HCT116 (cell line): ENCODE measurements at regions not wholly inside any gene's neighbourhood (a gene's known extent, or its start where the extent isn't known, plus 50 kb on each side); places are given as distances from the start of the nearest gene placed in this dataset.

Experiments
- ATAC-seq: fragments of 200-7000 bp; cut with Tn5 transposase; 2 replicates; pipeline ENCODE4 v1.9.1; 2020; ENCODE audit warnings: mild to moderate bottlenecking, moderate library complexity
- BruUV-seq: library from RNA; stranded (reverse); fragments of 400-500 nt; replicated peaks from 2 replicates; lab custom pipeline; 2021; lab: Mats Ljungman, UMichigan
- CTCF ChIA-PET: fragments of 300-600 bp; sonication (Branson Sonifier 250); formaldehyde crosslinking; loops from one replicate; lab custom pipeline; 2021; ENCODE audit warnings: antibody characterized with exemption; lab: Charles Lee
- POLR2A ChIA-PET: fragments of 300-600, 350-600 bp; sonication (Branson Sonifier 250); formaldehyde crosslinking; loops from one replicate; lab custom pipeline; 2021; ENCODE audit warnings: antibody characterized with exemption; lab: Charles Lee
- RAD21 ChIA-PET, 2 experiments: fragments of 300-600 bp; sonication (Branson Sonifier 250); formaldehyde crosslinking; loops; one replicate each; lab custom pipeline; 2023; ENCODE audit warnings: low total read pairs in 2 of 2; ENCODE audit not compliant: uncharacterized antibody in 2 of 2, unreplicated experiment in 2 of 2, low non-redundant PET in 1 of 2; lab: Charles Lee
- DNase-seq: peaks from one replicate; pipeline ENCODE4 v3.0.0-alpha.2; 2010; ENCODE audit warnings: low read depth, low spot score
- H2AFZ ChIP-seq: fragments of 200-600 bp; shearing (Covaris generic), sonication (generic); 2 replicates; pipeline ENCODE4 v1.6.1; 2017; ENCODE audit warnings: low read depth, mixed run types, mixed read lengths, antibody characterized with exemption, low read length; ENCODE audit not compliant: poor library complexity, severe bottlenecking
- H3K27ac ChIP-seq: 2 replicates; pipeline ENCODE4 v1.5.1; 2012; ENCODE audit warnings: low read depth, low read length
- H3K27me3 ChIP-seq: fragments of 200-600 bp; sonication (generic); 2 replicates; pipeline ENCODE4 v1.6.1; 2016; ENCODE audit warnings: mixed run types, low read length, mixed read lengths; ENCODE audit not compliant: insufficient read depth
- H3K36me3 ChIP-seq, 2 experiments: fragments of 200-500 bp in 1 of 2; fragments of 200-600 bp in 1 of 2; sonication (Bioruptor generic) in 1 of 2; sonication (generic) in 1 of 2; 2 replicates each; pipeline versions ENCODE4 v1.5.1 to v1.6.1; 2014 to 2016; ENCODE audit warnings: low read length in 2 of 2, inconsistent platforms in 1 of 2, mixed read lengths in 1 of 2, mixed run types in 1 of 2; ENCODE audit not compliant: insufficient read depth in 2 of 2, control insufficient read depth in 1 of 2
- H3K4me1 ChIP-seq, 2 experiments: fragments of 200-600 bp in 1 of 2; sonication (generic) in 1 of 2; 2 replicates each; pipeline versions ENCODE4 v1.5.1 to v1.6.1; 2012 to 2017; ENCODE audit warnings: low read length in 2 of 2, inconsistent platforms in 1 of 2, mild to moderate bottlenecking in 1 of 2, mixed read lengths in 1 of 2, mixed run types in 1 of 2, moderate library complexity in 1 of 2; ENCODE audit not compliant: insufficient read depth in 2 of 2, control insufficient read depth in 1 of 2
- H3K4me2 ChIP-seq: fragments of 200-600 bp; sonication (generic); 2 replicates; pipeline ENCODE4 v1.6.1; 2017; ENCODE audit warnings: mixed run types, low read length, mixed read lengths
- H3K4me3 ChIP-seq, 2 experiments: fragments of 200-600 bp in 1 of 2; sonication (generic) in 1 of 2; replicated peaks in 1 of 2; 2 replicates each; pipeline ENCODE4 v1.5.1; 2011 to 2016; ENCODE audit warnings: low read length in 2 of 2, control low read depth in 1 of 2, low read depth in 1 of 2, mild to moderate bottlenecking in 1 of 2, mixed read lengths in 1 of 2, mixed run types in 1 of 2
- H3K79me2 ChIP-seq: fragments of 200-600 bp; sonication (generic); 2 replicates; pipeline ENCODE4 v1.6.1; 2017; ENCODE audit warnings: mild to moderate bottlenecking, mixed run types, low read length, moderate library complexity, mixed read lengths; ENCODE audit not compliant: insufficient read depth
- H3K9ac ChIP-seq: fragments of 200-600 bp; sonication (generic); 2 replicates; pipeline ENCODE4 v1.6.1; 2016; ENCODE audit warnings: low read length, mixed read lengths
- H3K9me2 ChIP-seq: fragments of 200-600 bp; sonication (generic), shearing (Covaris generic); 2 replicates; pipeline ENCODE4 v1.6.1; 2017; ENCODE audit warnings: mixed run types, mild to moderate bottlenecking, moderate library complexity; ENCODE audit not compliant: insufficient read depth
- H3K9me3 ChIP-seq, 2 experiments: fragments of 200-500 bp in 1 of 2; fragments of 200-600 bp in 1 of 2; sonication (Bioruptor generic) in 1 of 2; sonication (generic) in 1 of 2; 2 replicates each; pipeline ENCODE4 v1.6.1; 2014 to 2017; ENCODE audit warnings: low read length in 2 of 2, mixed read lengths in 2 of 2, inconsistent platforms in 1 of 2, low read depth in 1 of 2, mild to moderate bottlenecking in 1 of 2, mixed run types in 1 of 2, moderate library complexity in 1 of 2; ENCODE audit not compliant: control insufficient read depth in 1 of 2, insufficient read depth in 1 of 2
- H4K20me1 ChIP-seq: fragments of 200-600 bp; sonication (generic), shearing (Covaris generic); 2 replicates; pipeline ENCODE4 v1.6.1; 2017; ENCODE audit warnings: mixed run types, mild to moderate bottlenecking, moderate library complexity; ENCODE audit not compliant: insufficient read depth
- CEBPB ChIP-seq: IDR thresholded peaks from 2 replicates; pipeline ENCODE4 v1.6.1; 2012; ENCODE audit warnings: low read depth
- EGR1 ChIP-seq: IDR thresholded peaks from 2 replicates; pipeline ENCODE4 v1.6.1; 2012; ENCODE audit warnings: low read depth
- ELF1 ChIP-seq: IDR thresholded peaks from 2 replicates; pipeline ENCODE4 v1.6.1; 2012; ENCODE audit warnings: low read depth, borderline replicate concordance
- EZH2 ChIP-seq: fragments of 200-600 bp; sonication (generic); IDR thresholded peaks from 2 replicates; pipeline ENCODE4 v1.6.1; 2017; ENCODE audit warnings: antibody characterized with exemption, mixed run types
- JUND ChIP-seq: IDR thresholded peaks from 2 replicates; pipeline ENCODE4 v1.6.1; 2012
- POLR2AphosphoS5 ChIP-seq: IDR thresholded peaks from 2 replicates; pipeline ENCODE4 v1.6.1; 2011; ENCODE audit warnings: mild to moderate bottlenecking, low read depth, low read length, moderate library complexity
- SRF ChIP-seq: IDR thresholded peaks from 2 replicates; pipeline ENCODE4 v1.6.1; 2012; ENCODE audit warnings: low read depth
- ZFX ChIP-seq: fragments of 450-650 bp; IDR thresholded peaks from 2 replicates; pipeline ENCODE4 v1.6.1; 2017
- ZNF274 ChIP-seq: fragments of 200-500 bp; sonication (Bioruptor generic); IDR thresholded peaks from 2 replicates; pipeline ENCODE4 v1.6.1; 2014; ENCODE audit warnings: mild to moderate bottlenecking, low read depth, low read length, inconsistent platforms
- intact Hi-C: fragments of 100-400 bp; cut with micrococcal nuclease; formaldehyde crosslinking; loops from 2 replicates; pipeline ENCODE4 v1.10.0; 2022
- TF ChIP-seq, protein P1 (sequence below): IDR thresholded peaks from 2 replicates; pipeline ENCODE4 v1.6.1; 2012
- TF ChIP-seq, protein P2 (sequence below): IDR thresholded peaks from 2 replicates; pipeline ENCODE4 v1.6.1; 2011; ENCODE audit warnings: mild to moderate bottlenecking, low read length, moderate library complexity; ENCODE audit not compliant: insufficient replicate concordance; ENCODE audit errors: extremely low read depth
- TF ChIP-seq, protein P3 (sequence below): IDR thresholded peaks from 2 replicates; pipeline ENCODE4 v1.6.1; 2012; ENCODE audit warnings: low read depth

DNA sequence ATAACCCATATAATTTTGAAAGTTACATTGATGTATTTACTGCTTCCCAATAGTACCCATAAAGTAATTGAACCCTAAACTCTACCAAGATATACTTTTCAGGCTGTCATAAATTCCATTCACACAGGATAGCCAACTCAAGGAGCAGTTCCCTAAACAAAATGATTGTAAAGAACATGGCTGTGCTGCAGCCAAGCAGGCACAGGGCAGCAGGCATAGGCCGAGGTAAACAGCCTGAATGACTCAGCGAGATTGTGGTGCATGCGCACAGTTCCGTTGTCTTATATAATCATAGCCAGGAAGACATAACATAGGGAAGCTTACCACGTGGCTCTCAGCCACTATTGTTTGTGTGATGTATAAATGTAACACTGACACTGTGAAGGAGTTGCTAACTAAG, 344.9 kb downstream of the FSCB start (continued):
- TF ChIP-seq CEBPB (no peak), EZH2 (no peak), JUND (no peak), POLR2AphosphoS5 (no peak)
- TF ChIP-seq, protein P1, sequence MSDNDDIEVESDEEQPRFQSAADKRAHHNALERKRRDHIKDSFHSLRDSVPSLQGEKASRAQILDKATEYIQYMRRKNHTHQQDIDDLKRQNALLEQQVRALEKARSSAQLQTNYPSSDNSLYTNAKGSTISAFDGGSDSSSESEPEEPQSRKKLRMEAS: no peak

DNA sequence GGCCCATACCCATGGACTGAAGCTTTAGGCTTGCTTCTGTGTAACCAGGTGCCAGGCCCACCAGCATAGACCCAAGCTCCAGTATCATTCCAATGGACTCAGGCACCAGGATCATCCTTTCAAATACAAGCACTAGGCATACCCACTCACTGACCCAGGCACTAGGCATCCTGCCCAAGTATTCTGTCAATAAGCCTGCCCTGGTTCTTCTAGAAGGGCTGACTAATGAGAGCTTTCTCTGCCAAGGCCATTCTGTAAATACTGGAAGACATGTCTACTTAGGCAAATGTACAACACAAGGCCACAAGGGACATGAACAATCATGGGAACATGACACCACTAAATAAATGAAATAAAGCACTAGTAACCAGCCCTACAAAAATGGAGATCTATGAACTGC, 352.2 kb downstream of the FSCB start:
- Histone ChIP-seq H3K9ac (no peak overlapping the region), H4K20me1 (no peaks in the 10 kb centered on the region), H3K36me3 (no peaks in the 10 kb centered on the region), H3K4me3 (no peak overlapping the region), H2AFZ (no peak overlapping the region), H3K9me3 (no peaks in the 10 kb centered on the region; a peak in 2 of 4 replicates), H3K79me2 (no peaks in the 10 kb centered on the region), H3K27me3 (no peaks in the 10 kb centered on the region), H3K4me2 (no peak overlapping the region), H3K9me2 (no peaks in the 10 kb centered on the region), H3K4me1 (no peaks in the 10 kb centered on the region), H3K27ac (no peak overlapping the region)
- TF ChIP-seq ELF1: no peak
- no peak for TF ChIP-seq ZFX
- TF ChIP-seq EGR1: no peak
- TF ChIP-seq, protein P2, sequence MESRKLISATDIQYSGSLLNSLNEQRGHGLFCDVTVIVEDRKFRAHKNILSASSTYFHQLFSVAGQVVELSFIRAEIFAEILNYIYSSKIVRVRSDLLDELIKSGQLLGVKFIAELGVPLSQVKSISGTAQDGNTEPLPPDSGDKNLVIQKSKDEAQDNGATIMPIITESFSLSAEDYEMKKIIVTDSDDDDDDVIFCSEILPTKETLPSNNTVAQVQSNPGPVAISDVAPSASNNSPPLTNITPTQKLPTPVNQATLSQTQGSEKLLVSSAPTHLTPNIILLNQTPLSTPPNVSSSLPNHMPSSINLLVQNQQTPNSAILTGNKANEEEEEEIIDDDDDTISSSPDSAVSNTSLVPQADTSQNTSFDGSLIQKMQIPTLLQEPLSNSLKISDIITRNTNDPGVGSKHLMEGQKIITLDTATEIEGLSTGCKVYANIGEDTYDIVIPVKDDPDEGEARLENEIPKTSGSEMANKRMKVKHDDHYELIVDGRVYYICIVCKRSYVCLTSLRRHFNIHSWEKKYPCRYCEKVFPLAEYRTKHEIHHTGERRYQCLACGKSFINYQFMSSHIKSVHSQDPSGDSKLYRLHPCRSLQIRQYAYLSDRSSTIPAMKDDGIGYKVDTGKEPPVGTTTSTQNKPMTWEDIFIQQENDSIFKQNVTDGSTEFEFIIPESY: no peak
- TF ChIP-seq JUND: no peak
- TF ChIP-seq SRF: no peak
- TF ChIP-seq, protein P1: no peak
- TF ChIP-seq, protein P3, sequence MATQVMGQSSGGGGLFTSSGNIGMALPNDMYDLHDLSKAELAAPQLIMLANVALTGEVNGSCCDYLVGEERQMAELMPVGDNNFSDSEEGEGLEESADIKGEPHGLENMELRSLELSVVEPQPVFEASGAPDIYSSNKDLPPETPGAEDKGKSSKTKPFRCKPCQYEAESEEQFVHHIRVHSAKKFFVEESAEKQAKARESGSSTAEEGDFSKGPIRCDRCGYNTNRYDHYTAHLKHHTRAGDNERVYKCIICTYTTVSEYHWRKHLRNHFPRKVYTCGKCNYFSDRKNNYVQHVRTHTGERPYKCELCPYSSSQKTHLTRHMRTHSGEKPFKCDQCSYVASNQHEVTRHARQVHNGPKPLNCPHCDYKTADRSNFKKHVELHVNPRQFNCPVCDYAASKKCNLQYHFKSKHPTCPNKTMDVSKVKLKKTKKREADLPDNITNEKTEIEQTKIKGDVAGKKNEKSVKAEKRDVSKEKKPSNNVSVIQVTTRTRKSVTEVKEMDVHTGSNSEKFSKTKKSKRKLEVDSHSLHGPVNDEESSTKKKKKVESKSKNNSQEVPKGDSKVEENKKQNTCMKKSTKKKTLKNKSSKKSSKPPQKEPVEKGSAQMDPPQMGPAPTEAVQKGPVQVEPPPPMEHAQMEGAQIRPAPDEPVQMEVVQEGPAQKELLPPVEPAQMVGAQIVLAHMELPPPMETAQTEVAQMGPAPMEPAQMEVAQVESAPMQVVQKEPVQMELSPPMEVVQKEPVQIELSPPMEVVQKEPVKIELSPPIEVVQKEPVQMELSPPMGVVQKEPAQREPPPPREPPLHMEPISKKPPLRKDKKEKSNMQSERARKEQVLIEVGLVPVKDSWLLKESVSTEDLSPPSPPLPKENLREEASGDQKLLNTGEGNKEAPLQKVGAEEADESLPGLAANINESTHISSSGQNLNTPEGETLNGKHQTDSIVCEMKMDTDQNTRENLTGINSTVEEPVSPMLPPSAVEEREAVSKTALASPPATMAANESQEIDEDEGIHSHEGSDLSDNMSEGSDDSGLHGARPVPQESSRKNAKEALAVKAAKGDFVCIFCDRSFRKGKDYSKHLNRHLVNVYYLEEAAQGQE: no peak
- TF ChIP-seq ZNF274: no peak
- TF ChIP-seq POLR2AphosphoS5: no peak
- no TSS peak for BruUV-seq
- intact Hi-C loops: no loop called here
- ChIA-PET CTCF (no interaction called here), POLR2A (no interaction called here), RAD21 (no interaction called here)
- no peak for ATAC-seq
- DNase-seq: no peak
